Smooth muscle cell (in vitro differentiated cells): ENCODE measurements at regions not wholly inside any gene's neighbourhood (a gene's known extent, or its start where the extent isn't known, plus 50 kb on each side); places are given as distances from the start of the nearest gene placed in this dataset.

Experiments
- DNase-seq: peaks from one replicate; lab custom pipeline; 2025; ENCODE audit not compliant: unreplicated experiment; lab: John Stamatoyannopoulos, UW
- H2AFZ ChIP-seq: fragments of 200-600 bp; sonication (generic); 2 replicates; pipeline ENCODE4 v1.6.0; 2016; ENCODE audit warnings: antibody characterized with exemption, low read depth, mild to moderate bottlenecking
- H3F3A ChIP-seq: fragments of 200-600 bp; sonication (generic); 2 replicates; pipeline ENCODE4 v1.6.0; 2017; ENCODE audit warnings: antibody characterized with exemption, low read depth
- H3K27ac ChIP-seq: fragments of 200-600 bp; sonication (generic); 2 replicates; pipeline ENCODE4 v1.5.1; 2016; ENCODE audit warnings: low read depth, mild to moderate bottlenecking
- H3K27me3 ChIP-seq: fragments of 200-600 bp; sonication (generic); 2 replicates; pipeline ENCODE4 v1.6.1; 2016; ENCODE audit warnings: low read depth, mild to moderate bottlenecking
- H3K36me3 ChIP-seq: fragments of 200-600 bp; sonication (generic); 2 replicates; pipeline ENCODE4 v1.5.1; 2016; ENCODE audit warnings: low read depth
- H3K4me1 ChIP-seq: fragments of 200-600 bp; sonication (generic); 2 replicates; pipeline ENCODE4 v1.5.1; 2016; ENCODE audit warnings: low read depth
- H3K4me2 ChIP-seq: fragments of 200-600 bp; sonication (generic); 2 replicates; pipeline ENCODE4 v1.6.0; 2016; ENCODE audit warnings: mild to moderate bottlenecking
- H3K4me3 ChIP-seq: fragments of 200-600 bp; sonication (generic); 2 replicates; pipeline ENCODE4 v1.5.1; 2016; ENCODE audit warnings: mild to moderate bottlenecking
- H3K79me2 ChIP-seq: fragments of 200-600 bp; sonication (generic); 2 replicates; pipeline ENCODE4 v1.6.0; 2016; ENCODE audit warnings: low read depth, mild to moderate bottlenecking
- H3K9ac ChIP-seq: fragments of 200-600 bp; sonication (generic); 2 replicates; pipeline ENCODE4 v1.6.0; 2016; ENCODE audit warnings: low read depth
- H3K9me3 ChIP-seq: fragments of 200-600 bp; sonication (generic); replicated peaks from 2 replicates; pipeline ENCODE4 v1.5.1; 2016; ENCODE audit warnings: low read depth
- H4K20me1 ChIP-seq: fragments of 200-600 bp; sonication (generic); 2 replicates; pipeline ENCODE4 v1.6.0; 2016; ENCODE audit warnings: low read depth
- WGBS: methylation state at CpG from one replicate; pipeline ENCODE4 v1.1.7; 2016; ENCODE audit warnings: low lambda C conversion rate; 5-methylcytosine and 5-hydroxymethylcytosine counted together
- TF ChIP-seq, protein P1 (sequence below): fragments of 200-600 bp; sonication (generic); IDR thresholded peaks from 2 replicates; pipeline ENCODE4 v1.5.1; 2017; ENCODE audit warnings: borderline replicate concordance, mild to moderate bottlenecking, antibody characterized with exemption; ENCODE audit not compliant: insufficient read depth, poor library complexity, severe bottlenecking

- H3F3A ChIP-seq = no peaks in the 10 kb centered on the region
- no peak overlapping the region for H3K4me2 ChIP-seq
- no peak overlapping the region for H2AFZ ChIP-seq
- no peaks in the 10 kb centered on the region for H3K9me3 ChIP-seq
- H3K9ac ChIP-seq = no peak overlapping the region
- TF ChIP-seq, protein P1, sequence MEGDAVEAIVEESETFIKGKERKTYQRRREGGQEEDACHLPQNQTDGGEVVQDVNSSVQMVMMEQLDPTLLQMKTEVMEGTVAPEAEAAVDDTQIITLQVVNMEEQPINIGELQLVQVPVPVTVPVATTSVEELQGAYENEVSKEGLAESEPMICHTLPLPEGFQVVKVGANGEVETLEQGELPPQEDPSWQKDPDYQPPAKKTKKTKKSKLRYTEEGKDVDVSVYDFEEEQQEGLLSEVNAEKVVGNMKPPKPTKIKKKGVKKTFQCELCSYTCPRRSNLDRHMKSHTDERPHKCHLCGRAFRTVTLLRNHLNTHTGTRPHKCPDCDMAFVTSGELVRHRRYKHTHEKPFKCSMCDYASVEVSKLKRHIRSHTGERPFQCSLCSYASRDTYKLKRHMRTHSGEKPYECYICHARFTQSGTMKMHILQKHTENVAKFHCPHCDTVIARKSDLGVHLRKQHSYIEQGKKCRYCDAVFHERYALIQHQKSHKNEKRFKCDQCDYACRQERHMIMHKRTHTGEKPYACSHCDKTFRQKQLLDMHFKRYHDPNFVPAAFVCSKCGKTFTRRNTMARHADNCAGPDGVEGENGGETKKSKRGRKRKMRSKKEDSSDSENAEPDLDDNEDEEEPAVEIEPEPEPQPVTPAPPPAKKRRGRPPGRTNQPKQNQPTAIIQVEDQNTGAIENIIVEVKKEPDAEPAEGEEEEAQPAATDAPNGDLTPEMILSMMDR = no peak
- peaks cover 6% of the 10 kb centered on the region for H3K27me3 ChIP-seq
- no peaks in the 10 kb centered on the region for H4K20me1 ChIP-seq
- H3K4me3 ChIP-seq = no peak overlapping the region
- no peaks in the 10 kb centered on the region for H3K79me2 ChIP-seq
- WGBS = 88% methylated on average over 7 of the region's 7 CpGs
- no peaks in the 10 kb centered on the region for H3K4me1 ChIP-seq
- H3K36me3 ChIP-seq = no peaks in the 10 kb centered on the region
- no peak overlapping the region for H3K27ac ChIP-seq
- no peak for DNase-seq
Observed at GRCh38 chr18:24850532-24850931, 390.1 kb downstream of the HRH4 start.

- TF ChIP-seq, protein P1 = no peak
- H3K79me2 ChIP-seq = no peaks in the 10 kb centered on the region
- no peaks in the 10 kb centered on the region for H3F3A ChIP-seq
- H3K4me1 ChIP-seq = no peaks in the 10 kb centered on the region
- no peaks in the 10 kb centered on the region for H3K9me3 ChIP-seq
- H3K27ac ChIP-seq = no peak overlapping the region
- no peaks in the 10 kb centered on the region for H4K20me1 ChIP-seq
- H3K9ac ChIP-seq = no peak overlapping the region
- H2AFZ ChIP-seq = no peak overlapping the region
- WGBS = 100% methylated on average over 4 of the region's 4 CpGs
- no peak overlapping the region for H3K4me2 ChIP-seq
- no peak for DNase-seq
- no peaks in the 10 kb centered on the region for H3K36me3 ChIP-seq
- peaks cover 6% of the 10 kb centered on the region for H3K27me3 ChIP-seq
- H3K4me3 ChIP-seq = no peak overlapping the region
Observed at GRCh38 chr18:24853076-24853475, 392.6 kb downstream of the HRH4 start.

DNA sequence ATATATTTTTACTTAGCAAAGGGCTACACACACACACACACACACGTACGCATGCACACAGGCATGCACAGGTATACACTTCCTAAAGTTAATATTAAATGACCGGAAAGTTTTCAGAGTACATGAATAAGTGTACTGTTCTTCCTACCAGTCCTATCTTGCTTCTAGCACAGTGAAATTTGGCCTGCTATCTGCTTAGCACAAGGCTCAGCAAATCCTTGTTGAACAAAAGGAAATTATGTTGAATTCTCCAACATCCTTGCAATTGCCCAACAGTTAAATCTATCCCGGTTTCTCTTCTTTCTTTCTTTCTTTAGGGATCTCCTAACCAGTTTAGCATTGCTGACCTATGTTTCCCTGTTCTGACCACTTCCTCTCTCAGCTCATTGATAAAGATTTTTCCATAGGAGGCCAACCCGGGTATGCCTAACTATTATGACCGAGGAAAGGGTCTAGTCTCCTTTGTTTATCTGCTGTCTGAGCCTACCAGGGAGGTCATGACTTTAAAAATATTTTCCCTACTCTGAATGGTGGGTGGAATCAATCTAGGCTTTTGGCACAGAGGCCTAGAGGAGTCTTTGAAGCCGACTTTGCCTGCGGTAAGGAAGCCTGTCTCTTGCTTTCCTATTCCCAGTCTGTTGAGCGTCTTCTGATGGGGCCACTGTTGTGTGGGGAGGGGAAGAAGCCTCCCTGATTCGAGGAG is 400.7 kb downstream of the HRH4 start:
- Histone ChIP-seq H3K4me3 (no peak overlapping the region), H4K20me1 (no peaks in the 10 kb centered on the region), H3K9ac (peak overlapping the region; percentile 42), H3K9me3 (no peaks in the 10 kb centered on the region), H3F3A (peaks cover 3% of the 10 kb centered on the region), H3K79me2 (no peaks in the 10 kb centered on the region), H3K4me2 (peak overlapping the region; percentile 46), H2AFZ (peak overlapping the region; percentile 45), H3K4me1 (peaks cover 22% of the 10 kb centered on the region), H3K27me3 (no peaks in the 10 kb centered on the region), H3K36me3 (no peaks in the 10 kb centered on the region), H3K27ac (peak overlapping the region; percentile 90)
- WGBS = 38% methylated on average over 10 of the region's 10 CpGs
- TF ChIP-seq, protein P1 = no peak
- no peak for DNase-seq
